HG02623 (cell line): ENCODE measurements at regions not wholly inside any gene's neighbourhood (a gene's known extent, or its start where the extent isn't known, plus 50 kb on each side); places are given as distances from the start of the nearest gene placed in this dataset.
A peak's percentile ranks its signal among the peaks of the same experiment; 100 is the strongest.

Experiments
- ATAC-seq: cut with Tn5 transposase; IDR thresholded peaks from one replicate; pipeline ENCODE4 v1.9.1; 2021; ENCODE audit warnings: moderate library complexity; ENCODE audit not compliant: unreplicated experiment

- ATAC-seq = no peak
Observed at GRCh38 chr10:83633547-83633946, 505.8 kb upstream of the GHITM start.

- no peak for ATAC-seq
Observed at GRCh38 chr10:83636826-83637225, 502.5 kb upstream of the GHITM start.

DNA sequence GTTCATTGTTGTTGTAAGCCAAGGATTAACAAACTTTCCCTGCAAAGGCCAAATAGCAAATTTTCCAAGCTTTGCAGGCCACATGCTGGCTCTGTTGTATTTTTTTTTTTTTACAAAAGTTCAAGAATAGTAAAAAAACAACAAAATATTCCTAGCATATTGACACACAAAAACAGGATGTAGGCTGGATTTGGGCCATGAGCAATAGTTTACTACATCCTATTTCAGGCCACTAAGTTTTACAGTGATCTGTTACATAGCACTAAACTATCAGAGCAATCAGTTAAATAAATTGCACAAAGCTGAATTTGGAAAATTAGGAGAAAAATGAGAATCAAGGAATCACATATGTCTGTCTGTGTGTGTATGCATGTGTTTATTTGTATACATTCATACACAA lies 491.8 kb upstream of the GHITM start:
- no peak for ATAC-seq

DNA sequence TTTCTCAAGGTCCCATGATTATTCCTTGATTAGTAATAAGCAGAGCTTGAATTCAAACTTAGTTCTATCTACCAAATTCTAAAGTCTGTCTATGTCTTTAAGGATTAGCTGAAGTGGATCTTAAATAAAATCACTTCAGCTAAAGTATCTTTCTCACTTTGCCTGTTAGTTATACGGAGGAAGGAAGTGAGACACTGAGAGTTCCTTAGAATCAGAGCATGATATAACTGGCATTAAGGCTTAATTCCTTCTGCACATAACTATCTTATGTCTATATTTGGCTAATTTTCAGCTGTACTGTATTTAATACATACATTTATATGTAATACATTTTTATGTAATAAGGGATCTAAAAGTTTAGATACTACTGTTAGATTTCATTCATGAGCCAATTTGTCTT lies 491.1 kb upstream of the GHITM start:
- ATAC-seq = no peak

- no peak for ATAC-seq
Observed at GRCh38 chr10:83649471-83649870, 489.8 kb upstream of the GHITM start.

- ATAC-seq = no peak
Observed at GRCh38 chr10:83654689-83655088, 484.6 kb upstream of the GHITM start.

DNA sequence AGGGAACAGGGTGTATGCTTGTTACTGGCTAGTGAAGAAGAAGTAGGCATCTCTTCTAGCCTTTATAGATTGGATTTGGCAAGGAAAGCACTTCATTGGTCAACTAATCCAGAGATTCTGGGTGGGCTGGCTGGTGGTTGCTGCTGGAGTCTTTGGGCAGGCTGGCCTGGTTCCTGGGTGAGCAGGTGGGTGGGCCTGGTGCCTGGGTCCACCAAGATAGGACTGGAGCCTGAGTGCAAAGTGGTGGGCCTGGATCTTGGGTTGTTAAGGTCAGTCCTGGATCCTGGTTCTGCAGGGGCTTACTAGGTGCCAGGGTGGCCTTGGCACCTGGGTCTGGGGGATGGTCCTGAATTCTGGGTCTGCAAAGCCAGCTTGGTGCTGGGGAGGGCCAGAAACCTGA lies 482.4 kb upstream of the GHITM start:
- ATAC-seq = no peak

DNA sequence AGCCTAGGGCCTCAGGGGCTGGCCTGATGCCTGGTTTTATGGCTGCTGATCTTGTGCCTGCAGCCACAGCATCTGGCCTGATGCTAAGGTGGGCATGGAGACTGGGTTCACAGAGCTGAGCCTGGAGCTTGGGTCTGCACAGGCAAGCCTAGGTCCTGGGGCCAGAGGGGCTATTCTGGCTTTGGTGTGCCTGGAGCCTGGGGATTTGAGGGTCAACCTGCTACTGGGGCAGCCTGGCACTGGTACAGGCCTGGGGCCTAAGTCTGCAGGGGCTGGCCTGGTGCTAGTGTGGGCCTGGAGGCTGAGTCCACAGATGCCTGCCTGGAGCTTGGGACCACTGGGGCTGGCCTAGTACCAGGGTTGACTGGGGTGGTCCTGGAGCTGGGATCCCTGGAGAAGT lies 481.8 kb upstream of the GHITM start:
- ATAC-seq = no peak

- no peak for ATAC-seq
Observed at GRCh38 chr10:83663918-83664317, 475.4 kb upstream of the GHITM start.

- ATAC-seq = no peak
Observed at GRCh38 chr10:83666762-83667161, 472.5 kb upstream of the GHITM start.

DNA sequence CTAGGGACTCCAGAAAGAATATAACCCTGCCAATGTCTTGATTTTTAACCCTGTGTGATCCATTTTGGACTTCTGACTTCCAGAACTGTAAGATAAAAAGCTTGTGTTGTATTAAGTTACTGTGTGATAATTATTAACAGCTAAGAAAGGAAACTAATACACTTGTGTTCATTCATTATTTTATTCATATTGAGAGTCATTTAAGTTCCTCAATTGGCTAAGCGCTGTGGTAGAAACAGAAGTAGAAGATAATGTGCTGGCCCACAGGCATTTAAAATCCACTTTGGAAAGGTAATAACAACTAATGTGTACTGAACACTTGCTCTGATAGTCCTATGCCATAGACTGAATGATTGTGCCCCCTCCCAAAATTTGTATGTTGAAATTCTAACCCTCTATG lies 471.7 kb upstream of the GHITM start:
- ATAC-seq = no peak

GRCh38 chr10:83673316-83673715 lies 466.0 kb upstream of the GHITM start:
- no peak for ATAC-seq

GRCh38 chr10:83677795-83678194 lies 461.5 kb upstream of the GHITM start:
- peak; percentile 16 for ATAC-seq

DNA sequence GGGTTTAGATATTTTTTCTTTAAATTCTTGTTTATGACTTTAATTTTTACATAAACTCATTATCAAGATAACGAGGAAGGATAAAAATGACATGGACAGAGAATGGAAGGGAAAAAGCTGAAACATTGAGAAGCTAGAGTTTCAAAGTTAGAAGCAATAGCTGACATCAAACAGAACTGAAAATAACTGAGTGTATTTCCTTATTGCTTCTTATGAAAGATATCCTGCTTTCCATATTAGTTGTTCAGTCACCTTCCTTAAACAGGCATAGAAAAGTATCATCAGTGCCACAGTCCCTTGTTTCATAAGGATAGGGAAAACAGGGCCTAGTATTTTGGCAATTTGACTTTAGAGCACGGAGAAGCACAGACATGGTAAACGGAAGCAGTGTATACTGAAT lies 460.5 kb upstream of the GHITM start:
- peak; percentile 28 for ATAC-seq

GRCh38 chr10:83680470-83680891 lies 458.8 kb upstream of the GHITM start:
- ATAC-seq = peak; percentile 99

- no peak for ATAC-seq
Observed at GRCh38 chr10:83682414-83682813, 456.9 kb upstream of the GHITM start.

- ATAC-seq = no peak
Observed at GRCh38 chr10:83685458-83685857, 453.9 kb upstream of the GHITM start.

- ATAC-seq = no peak
Observed at GRCh38 chr10:83691791-83692596, 447.3 kb upstream of the GHITM start.

GRCh38 chr10:83698899-83699298 lies 440.4 kb upstream of the GHITM start:
- ATAC-seq = no peak

DNA sequence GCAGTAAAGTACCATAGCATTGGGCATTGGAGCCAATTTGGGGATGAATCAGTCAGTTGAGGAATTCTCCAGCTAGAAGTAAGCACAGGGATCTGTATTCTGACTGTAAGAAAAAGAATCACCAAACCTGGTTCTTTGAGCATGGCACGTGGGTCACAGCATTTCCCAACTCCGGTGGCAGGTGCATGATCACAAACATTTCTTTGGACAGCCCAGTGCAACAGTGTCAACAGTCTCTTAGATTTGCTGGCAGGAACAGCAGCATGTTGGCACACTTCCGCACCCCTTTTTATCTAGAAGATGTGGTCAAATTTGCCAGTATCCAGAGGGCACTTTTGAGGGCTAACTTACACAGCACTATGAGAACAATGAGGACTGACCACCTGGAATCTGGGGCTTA lies 437.5 kb upstream of the GHITM start:
- ATAC-seq = no peak

DNA sequence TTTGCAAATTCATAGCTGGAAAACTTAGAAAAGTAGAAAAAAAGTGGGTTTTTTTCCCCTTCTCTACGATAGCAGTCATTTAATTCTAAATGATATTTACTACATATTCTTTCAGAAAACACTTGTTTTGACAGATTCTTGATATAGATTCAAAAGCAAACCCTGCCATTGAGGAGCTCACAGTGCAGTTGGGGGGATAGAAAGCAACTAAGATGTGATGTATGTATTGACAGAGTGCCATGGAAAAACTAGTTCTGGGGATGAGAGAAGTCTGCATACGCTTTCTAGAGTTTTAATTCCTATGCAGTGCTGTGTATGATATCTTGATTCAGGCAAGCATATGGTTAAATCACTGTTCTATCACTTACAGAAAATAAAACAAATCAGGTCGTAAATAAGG lies 436.6 kb upstream of the GHITM start:
- ATAC-seq = no peak

DNA sequence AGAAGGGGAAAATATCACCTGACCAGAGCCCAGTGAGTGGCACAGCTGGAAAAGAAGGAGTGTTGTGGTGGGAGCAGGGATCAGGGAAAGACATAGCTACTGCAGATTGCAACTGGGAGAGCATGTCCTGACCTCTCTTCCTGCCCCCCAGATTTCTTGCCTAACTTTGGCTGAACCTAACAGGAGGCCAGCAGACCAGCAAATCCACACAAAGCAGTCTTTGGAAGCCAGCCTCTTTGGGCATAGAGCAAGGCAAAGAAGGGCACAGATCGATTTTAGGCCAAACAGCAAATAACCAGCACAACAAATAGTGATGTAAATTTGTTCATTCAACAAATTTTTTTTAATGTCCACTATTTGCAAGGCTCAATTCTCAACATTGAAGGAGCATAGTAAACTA lies 433.2 kb upstream of the GHITM start:
- no peak for ATAC-seq

- ATAC-seq = no peak
Observed at GRCh38 chr10:83706952-83707582, 432.2 kb upstream of the GHITM start.
